Activated naive CD4-positive, alpha-beta T cell treated with Interleukin-2 at 50 U/mL for 16 hours (primary cell): ENCODE measurements at regions not wholly inside any gene's neighbourhood (a gene's known extent, or its start where the extent isn't known, plus 50 kb on each side); places are given as distances from the start of the nearest gene placed in this dataset.

Experiments
- DNase-seq: peaks from one replicate; pipeline ENCODE4 v3.0.0-alpha.2; 2020

DNA sequence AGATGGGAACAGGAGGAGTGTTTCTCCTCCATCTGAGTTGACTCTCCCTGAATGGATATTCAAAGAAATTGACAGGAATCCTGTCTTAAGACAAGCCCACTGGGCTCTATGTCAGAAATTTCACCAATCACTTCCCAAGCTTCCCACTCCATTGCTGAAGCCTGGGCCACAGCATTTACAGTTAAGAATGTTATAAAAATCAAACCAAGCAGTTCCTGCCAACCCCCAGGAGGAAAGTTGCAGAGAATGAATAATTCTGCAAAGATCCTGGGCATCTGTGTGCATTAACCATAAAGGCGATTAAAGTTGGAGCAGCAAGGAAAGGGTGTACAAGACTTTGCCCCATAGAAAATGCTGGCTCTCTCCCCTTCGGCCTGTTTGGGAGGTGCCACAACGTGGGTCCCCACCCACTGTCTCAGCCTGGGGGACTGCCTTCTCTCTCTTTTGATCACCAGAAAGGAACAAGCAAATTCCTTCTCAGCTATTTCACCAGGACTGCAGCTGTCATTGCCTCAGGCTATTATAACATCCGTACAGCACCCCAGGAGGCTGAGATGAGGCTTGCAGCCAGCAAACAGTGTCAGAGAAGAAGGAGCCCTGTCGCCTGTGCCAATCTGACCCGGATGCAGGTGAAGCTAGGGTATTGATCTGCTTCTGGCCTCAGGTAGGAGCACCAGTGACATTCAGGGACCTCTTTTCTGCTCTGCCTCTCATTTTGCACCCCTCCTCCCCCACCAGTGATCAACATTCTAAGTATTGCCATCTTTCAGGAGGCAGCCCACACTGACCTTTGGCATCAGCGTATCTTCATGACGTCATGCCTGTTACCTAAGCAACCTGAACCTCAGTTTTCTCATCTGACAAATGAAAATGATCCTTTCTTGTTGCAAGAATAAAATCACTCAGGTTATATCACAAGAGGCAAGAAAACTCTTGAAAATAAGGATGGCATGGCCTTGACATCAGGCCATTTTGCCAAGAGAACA is 219.0 kb downstream of the SH3BP4 start:
- no peak for DNase-seq

- DNase-seq: no peak
Observed at GRCh38 chr2:235171550-235172031, 219.8 kb downstream of the SH3BP4 start.

GRCh38 chr2:235180642-235181041 is 228.8 kb downstream of the SH3BP4 start:
- no peak for DNase-seq

DNA sequence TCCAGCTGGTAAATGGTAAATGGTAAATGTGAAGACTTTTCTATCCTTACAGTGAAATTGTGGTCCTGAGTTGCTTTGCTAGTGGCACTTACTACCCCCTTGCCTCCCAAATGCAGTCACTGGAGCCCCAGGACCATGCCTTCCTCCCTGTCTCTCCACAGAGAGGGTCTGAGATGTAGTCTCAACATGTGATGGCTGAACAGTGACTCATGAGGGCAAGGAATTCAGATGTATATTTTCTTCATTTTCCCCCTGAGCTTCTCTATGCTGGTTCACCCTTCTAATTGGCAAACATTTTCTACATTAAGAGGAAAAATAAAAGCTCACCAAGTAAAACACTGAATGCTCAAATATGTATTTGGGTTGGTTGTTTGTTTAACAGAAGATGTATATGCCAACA is 232.0 kb downstream of the SH3BP4 start:
- no peak for DNase-seq

GRCh38 chr2:235187806-235188205 is 236.0 kb downstream of the SH3BP4 start:
- DNase-seq: no peak

DNA sequence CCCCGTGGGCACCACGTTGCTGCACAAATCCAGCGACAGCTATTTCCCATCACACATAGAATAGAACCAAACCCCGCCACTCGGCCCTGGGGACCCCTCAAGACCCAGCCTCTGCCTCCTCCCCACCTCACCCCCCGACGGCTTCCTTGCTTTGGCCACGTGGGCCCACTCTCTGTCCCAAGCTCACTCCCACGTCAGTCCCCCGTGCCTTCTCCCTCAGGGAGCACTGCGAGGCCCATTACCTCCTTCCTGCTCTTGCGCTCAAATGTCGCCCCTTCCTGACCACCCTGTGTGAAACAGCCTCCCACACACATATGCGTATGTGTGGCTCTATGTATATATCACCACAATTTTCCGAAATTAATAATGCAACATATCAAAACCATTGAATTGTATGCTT is 239.7 kb downstream of the SH3BP4 start:
- DNase-seq: no peak

- DNase-seq: no peak
Observed at GRCh38 chr2:235191978-235192377, 240.2 kb downstream of the SH3BP4 start.

GRCh38 chr2:235194351-235194750 is 242.5 kb downstream of the SH3BP4 start:
- DNase-seq: no peak

GRCh38 chr2:235194836-235195235 is 243.0 kb downstream of the SH3BP4 start:
- DNase-seq: no peak

DNA sequence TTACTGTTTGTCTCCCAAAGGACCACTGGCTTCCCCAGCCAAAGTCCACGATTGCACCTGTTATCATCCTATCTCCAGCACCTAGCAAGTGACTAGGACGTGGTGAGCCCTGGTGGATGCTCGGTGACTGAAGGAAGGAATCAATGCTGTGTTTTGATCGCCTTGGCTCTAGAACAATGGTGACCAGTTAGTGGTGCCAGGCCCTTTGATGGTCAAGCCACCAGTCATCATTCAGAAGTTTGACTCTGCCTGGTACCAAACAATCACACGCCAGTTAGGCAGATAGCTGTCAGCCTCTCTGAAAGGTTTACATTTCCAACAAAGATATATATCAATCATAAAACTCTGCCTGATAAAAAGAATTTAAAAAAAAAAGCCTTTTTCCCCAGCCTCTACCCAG is 244.1 kb downstream of the SH3BP4 start:
- DNase-seq: no peak

- DNase-seq: no peak
Observed at GRCh38 chr2:235199128-235199527, 247.3 kb downstream of the SH3BP4 start.

DNA sequence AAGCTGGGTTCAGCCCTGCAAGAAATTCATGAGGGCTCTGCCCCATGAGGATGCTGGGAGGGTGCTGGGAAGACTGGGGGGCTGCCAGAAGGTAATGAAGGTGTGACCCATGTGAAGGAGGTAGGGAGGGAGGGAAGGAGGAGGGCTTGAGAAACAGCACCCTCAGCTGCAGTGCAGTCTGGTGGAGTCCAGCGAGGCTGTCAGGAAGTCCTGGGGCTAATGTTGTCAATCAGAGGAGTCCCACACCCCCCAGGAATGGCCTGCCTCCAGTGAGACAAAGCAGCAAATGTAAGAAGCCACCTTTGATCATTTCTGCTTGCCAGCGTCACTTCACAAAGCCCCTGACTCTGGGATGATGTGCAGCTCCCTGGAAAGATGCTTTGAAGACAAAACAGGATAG is 248.4 kb downstream of the SH3BP4 start:
- DNase-seq: no peak

DNA sequence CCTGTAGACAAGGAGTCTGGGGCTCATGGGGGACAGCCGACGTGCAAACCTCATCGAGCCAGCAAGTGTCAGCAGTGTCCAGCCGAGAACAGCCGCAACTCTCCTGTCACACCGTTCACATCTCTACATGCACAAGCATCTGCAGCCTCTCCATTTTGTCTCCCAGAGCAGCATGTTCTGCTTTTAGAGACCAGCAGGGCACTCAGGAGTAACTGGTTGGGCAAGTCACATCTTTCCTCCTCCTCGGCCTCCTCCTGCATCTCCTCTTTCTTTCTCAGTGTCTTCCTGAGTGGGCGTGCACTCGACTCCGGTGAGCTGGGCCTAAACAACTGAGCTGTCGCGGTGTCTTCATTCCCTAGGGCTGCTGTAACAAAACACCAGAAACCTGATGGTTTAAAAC is 249.9 kb downstream of the SH3BP4 start:
- DNase-seq: no peak

DNA sequence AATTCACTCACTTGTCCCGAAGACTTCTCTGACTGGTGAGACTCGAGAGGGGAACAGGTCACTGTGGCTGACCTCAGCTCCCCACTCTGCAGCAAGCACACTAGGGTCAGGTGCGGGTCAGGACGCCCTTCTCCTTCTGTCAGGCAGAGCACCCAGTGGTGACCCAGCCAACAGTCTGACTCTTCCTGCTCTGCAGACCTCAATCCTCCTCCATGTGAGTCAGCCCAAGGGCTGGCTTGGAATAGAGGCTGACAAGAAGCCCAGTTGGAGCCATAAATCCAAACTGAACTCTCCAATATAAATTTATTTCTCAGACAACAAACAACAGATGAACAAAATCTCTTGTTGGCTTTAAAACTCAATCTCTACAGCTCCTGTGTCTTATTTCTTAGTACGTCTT is 253.1 kb downstream of the SH3BP4 start:
- DNase-seq: no peak

DNA sequence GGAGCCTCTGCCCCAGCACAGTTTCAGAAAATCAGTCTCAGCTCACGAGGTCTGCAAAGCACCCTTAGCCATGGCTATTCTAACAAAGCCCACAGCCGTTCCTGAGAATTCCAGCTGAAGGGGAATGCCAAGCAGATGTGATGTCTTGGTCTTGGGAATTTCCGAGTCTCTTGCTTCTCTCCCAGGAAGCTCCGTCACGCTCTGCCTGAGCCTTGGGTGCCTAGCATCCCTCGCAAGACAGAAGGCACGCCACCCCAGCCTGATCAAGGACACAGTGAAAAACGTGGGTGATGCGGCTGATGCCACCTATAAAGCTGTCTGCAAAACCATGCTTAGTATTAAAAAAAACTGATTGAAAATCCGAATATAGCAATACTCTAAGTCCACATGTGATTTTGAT is 254.6 kb downstream of the SH3BP4 start:
- no peak for DNase-seq

- DNase-seq: no peak
Observed at GRCh38 chr2:235206980-235207579, 255.3 kb downstream of the SH3BP4 start.

GRCh38 chr2:235211056-235211455 is 259.2 kb downstream of the SH3BP4 start:
- DNase-seq: no peak

- DNase-seq: no peak
Observed at GRCh38 chr2:235212501-235213158, 260.8 kb downstream of the SH3BP4 start.

- DNase-seq: no peak
Observed at GRCh38 chr2:235215248-235215647, 263.4 kb downstream of the SH3BP4 start.

- DNase-seq: no peak
Observed at GRCh38 chr2:235216901-235217300, 265.1 kb downstream of the SH3BP4 start.

DNA sequence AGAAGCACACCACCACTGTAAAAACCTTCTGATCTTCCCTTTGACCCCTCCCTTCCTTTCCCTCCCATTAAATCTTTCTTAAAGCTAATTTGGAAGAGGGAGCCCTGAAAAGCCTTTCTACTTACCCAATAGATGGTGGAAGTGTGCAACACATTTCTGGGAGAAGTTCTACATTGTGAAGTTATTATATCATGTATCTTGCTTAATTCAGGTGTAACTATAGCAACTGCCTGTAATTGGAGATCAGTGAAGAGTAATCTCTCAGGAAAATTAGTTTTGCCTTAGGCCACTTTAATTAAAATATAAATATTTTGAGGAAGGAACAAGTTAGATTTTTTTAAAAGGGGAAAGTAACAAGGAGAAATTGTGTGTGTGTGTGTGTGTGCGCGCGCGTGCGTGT is 266.0 kb downstream of the SH3BP4 start:
- no peak for DNase-seq

GRCh38 chr2:235218486-235218907 is 266.7 kb downstream of the SH3BP4 start:
- no peak for DNase-seq

DNA sequence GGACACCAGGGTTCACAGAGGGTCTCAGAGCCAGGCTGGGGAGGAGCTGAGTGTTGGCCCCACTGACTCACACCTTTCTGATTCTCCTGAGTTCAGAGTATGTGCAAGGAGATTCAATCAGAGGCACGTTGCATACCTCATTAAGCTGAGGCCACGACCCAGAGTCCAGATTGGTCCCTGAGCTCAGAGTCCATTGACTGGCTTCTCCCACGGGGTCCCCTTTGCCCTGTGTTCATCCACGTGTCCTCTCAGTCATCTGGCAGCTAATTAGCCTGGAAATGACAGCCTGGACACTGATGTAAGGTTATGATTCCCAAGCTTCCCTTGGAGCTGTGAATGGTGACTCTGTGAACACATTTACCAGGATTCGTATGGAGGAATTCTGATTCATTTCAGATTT is 267.2 kb downstream of the SH3BP4 start:
- no peak for DNase-seq

- no peak for DNase-seq
Observed at GRCh38 chr2:235220331-235220730, 268.5 kb downstream of the SH3BP4 start.
